GM19238 (cell line): ENCODE measurements at regions not wholly inside any gene's neighbourhood (a gene's known extent, or its start where the extent isn't known, plus 50 kb on each side); places are given as distances from the start of the nearest gene placed in this dataset.
"Not testable (repeated sequence)": the region's sequence is repeated elsewhere in the genome, so short reads cannot be mapped to it uniquely, and the experiment has no call there.

Experiments
- DNase-seq: peaks from one replicate; pipeline ENCODE4 v3.0.0; 2011; ENCODE audit warnings: low spot score; ENCODE audit not compliant: insufficient read length

- DNase-seq, result no peak
Observed at GRCh38 chr18:43793910-43794309, 516.6 kb upstream of the SYT4 start.

- no peak for DNase-seq
Observed at GRCh38 chr18:43794363-43794762, 517.1 kb upstream of the SYT4 start.

- no peak for DNase-seq
Observed at GRCh38 chr18:43797347-43797746, 520.1 kb upstream of the SYT4 start.

- DNase-seq, result no peak
Observed at GRCh38 chr18:43800584-43800983, 523.3 kb upstream of the SYT4 start.

- no peak for DNase-seq
Observed at GRCh38 chr18:43805646-43806194, 528.4 kb upstream of the SYT4 start.

- DNase-seq, result no peak
Observed at GRCh38 chr18:43812627-43813026, 535.3 kb upstream of the SYT4 start.

- DNase-seq, result no peak
Observed at GRCh38 chr18:43819397-43819796, 542.1 kb upstream of the SYT4 start.

- DNase-seq, result no peak
Observed at GRCh38 chr18:43819873-43820272, 542.6 kb upstream of the SYT4 start.

- no peak for DNase-seq
Observed at GRCh38 chr18:43825768-43826167, 548.5 kb upstream of the SYT4 start.

- DNase-seq, result no peak
Observed at GRCh38 chr18:43826215-43826614, 548.9 kb upstream of the SYT4 start.

- DNase-seq, result no peak
Observed at GRCh38 chr18:43827311-43827710, 550.0 kb upstream of the SYT4 start.

GRCh38 chr18:43830303-43830702, 553.0 kb upstream of the SYT4 start:
- no peak for DNase-seq

GRCh38 chr18:43830947-43831346, 553.7 kb upstream of the SYT4 start:
- no peak for DNase-seq

GRCh38 chr18:43846299-43846698, 569.0 kb upstream of the SYT4 start:
- no peak for DNase-seq

- DNase-seq, result no peak
Observed at GRCh38 chr18:43847164-43848091, 570.1 kb upstream of the SYT4 start.

GRCh38 chr18:43849831-43850230, 572.5 kb upstream of the SYT4 start:
- not testable (repeated sequence) for DNase-seq

GRCh38 chr18:43855376-43855775, 578.1 kb upstream of the SYT4 start:
- no peak for DNase-seq

GRCh38 chr18:43863180-43863579, 585.9 kb upstream of the SYT4 start:
- DNase-seq, result no peak

GRCh38 chr18:43866696-43867095, 589.4 kb upstream of the SYT4 start:
- no peak for DNase-seq

- no peak for DNase-seq
Observed at GRCh38 chr18:43868497-43868995, 591.3 kb upstream of the SYT4 start.

- no peak for DNase-seq
Observed at GRCh38 chr18:43869451-43870008, 592.2 kb upstream of the SYT4 start.

GRCh38 chr18:43870626-43871025, 593.3 kb upstream of the SYT4 start:
- DNase-seq, result no peak
